HG02885 (cell line): ENCODE measurements at regions not wholly inside any gene's neighbourhood (a gene's known extent, or its start where the extent isn't known, plus 50 kb on each side); places are given as distances from the start of the nearest gene placed in this dataset.

Source experiments
- ATAC-seq: cut with Tn5 transposase; IDR thresholded peaks from one replicate; pipeline ENCODE4 v1.9.1; 2021; ENCODE audit warnings: mild to moderate bottlenecking; ENCODE audit not compliant: unreplicated experiment, poor library complexity

- ATAC-seq, result no peak
These were observed 526.3 kb downstream of the AGTPBP1 start for GRCh38 chr9:85215416-85215815.

- ATAC-seq, result no peak
These were observed 527.8 kb downstream of the AGTPBP1 start for GRCh38 chr9:85213650-85214607.

DNA sequence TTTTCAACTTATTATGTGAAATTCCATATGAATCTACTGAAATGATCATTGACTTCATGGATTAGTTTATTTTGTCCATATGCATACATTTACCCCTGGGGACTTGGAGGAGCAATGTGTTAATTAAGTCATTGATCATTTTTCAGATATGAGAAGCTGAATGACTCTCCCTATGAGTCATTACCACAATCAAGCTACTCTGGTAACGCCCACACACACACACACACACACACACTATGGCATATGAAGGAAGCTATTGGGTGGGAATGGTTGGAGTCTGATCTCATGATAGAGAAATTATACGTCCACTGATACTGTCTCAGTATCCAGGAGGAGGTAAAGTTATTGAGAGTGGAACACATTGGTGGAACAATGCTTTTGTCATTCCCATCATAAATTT is 528.9 kb downstream of the AGTPBP1 start:
- no peak for ATAC-seq

GRCh38 chr9:85212209-85212608 is 529.5 kb downstream of the AGTPBP1 start:
- no peak for ATAC-seq

GRCh38 chr9:85208666-85209065 is 533.1 kb downstream of the AGTPBP1 start:
- ATAC-seq, result no peak

DNA sequence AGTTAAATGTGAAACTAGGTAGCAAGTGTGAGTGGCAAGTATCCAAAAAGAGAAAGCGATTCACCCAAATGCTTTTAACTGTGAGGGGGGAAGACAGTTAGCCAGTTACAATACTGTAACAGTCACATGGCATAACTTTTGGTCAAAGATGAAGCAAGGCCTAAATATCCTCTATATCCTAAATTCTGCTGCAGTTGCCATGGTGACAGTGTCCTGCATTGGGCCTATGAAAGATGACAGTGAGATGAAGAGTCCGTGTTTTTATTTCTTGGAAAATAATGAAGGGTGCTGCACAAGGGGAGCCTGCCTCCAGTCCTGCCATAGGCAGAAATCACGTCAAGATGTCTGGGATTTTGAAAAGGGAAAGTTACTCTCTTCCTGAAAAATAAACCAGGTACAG is 534.6 kb downstream of the NTRK2 start:
- no peak for ATAC-seq

DNA sequence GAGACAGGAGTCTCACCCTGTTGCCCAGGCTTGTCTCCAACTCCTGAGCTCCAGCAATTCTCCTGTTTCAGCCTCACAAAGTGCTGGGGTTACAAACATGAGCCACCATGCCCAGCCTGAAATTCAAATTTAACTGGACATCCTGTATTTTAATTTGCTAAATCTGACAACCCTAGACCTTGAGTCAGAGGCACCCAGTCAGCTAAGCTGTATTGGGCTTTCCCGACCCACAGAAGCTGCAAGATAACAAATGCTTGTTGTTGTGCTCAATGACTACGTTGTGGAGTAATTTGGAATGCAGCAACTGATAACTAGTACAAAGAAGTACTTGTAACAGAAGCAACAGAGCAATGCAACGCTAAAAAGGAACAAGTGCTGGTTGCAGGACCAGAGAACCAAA is 533.1 kb downstream of the NTRK2 start:
- ATAC-seq, result no peak

- ATAC-seq, result no peak
These were observed 531.3 kb downstream of the NTRK2 start for GRCh38 chr9:85200726-85201404.

- ATAC-seq, result no peak
These were observed 530.5 kb downstream of the NTRK2 start for GRCh38 chr9:85199866-85200495.

- ATAC-seq, result no peak
These were observed 523.2 kb downstream of the NTRK2 start for GRCh38 chr9:85192750-85193149.

DNA sequence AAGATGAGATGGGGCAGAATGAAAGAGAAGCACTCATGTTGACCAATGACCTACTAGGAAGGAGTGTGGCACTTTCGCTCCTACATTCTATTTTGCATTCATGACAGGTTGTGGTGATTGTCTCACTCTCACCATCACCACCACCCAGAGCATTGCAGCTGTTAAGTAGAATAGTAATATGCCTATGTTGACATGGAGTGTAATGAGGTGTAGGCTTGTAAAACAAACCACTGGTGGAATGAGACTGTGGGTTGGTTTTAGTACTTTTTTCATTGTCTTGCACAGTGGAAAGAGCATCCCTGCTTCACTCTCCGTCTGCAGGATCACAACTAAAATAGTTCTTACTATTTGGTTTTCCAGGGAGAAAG is 516.7 kb downstream of the NTRK2 start:
- no peak for ATAC-seq

- ATAC-seq, result no peak
These were observed 516.1 kb downstream of the NTRK2 start for GRCh38 chr9:85185486-85186217.

DNA sequence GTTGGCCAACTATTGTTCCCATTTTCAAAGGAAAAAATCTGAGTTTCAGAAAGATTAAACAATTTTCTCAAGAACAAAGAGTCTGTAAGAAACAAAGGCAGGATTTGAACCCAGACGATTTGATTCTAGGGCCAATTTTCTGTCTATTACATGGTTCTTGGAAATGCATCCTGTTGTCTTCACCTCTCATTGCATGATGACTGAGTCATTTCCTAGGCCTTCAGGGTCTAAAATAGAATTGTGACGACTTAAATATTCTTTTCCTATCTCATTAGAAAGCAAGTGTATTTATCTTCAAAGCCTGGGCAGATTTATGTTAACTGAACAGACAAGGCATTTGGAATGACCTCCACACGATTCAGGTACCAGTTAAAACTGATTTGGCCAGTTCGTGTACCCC is 512.9 kb downstream of the NTRK2 start:
- no peak for ATAC-seq

- no peak for ATAC-seq
These were observed 508.9 kb downstream of the NTRK2 start for GRCh38 chr9:85178474-85178873.

DNA sequence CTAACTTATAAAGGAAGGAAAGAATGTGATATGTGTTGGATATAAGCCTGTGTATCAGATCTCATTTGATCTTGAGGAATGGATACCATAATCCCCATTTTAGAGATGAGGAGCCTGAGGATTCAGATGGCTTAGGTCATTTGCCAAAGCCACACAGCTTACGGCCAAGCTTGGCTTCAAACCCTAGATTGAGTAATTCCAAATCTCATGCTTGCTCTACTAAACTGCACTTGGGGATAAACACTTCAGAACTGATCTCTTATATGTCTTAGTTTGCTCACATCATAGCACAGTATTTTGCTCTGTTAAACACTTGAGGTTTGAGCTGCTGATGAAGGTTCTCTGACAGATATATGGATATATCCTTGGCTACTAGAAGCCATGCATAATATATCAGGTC is 504.4 kb downstream of the NTRK2 start:
- ATAC-seq, result no peak

GRCh38 chr9:85172001-85172978 is 502.8 kb downstream of the NTRK2 start:
- no peak for ATAC-seq

GRCh38 chr9:85171163-85171562 is 501.6 kb downstream of the NTRK2 start:
- no peak for ATAC-seq

GRCh38 chr9:85168412-85168811 is 498.9 kb downstream of the NTRK2 start:
- ATAC-seq, result no peak

- no peak for ATAC-seq
These were observed 497.6 kb downstream of the NTRK2 start for GRCh38 chr9:85167146-85167545.
